CD4-positive, alpha-beta T cell treated with Interferon gamma for 1 hour (primary cell): ENCODE measurements at regions not wholly inside any gene's neighbourhood (a gene's known extent, or its start where the extent isn't known, plus 50 kb on each side); places are given as distances from the start of the nearest gene placed in this dataset.
"Not testable (repeated sequence)": the region's sequence is repeated elsewhere in the genome, so short reads cannot be mapped to it uniquely, and the experiment has no call there.

Source experiments
- DNase-seq: peaks from one replicate; pipeline ENCODE4 v3.0.0-alpha.2; 2020

DNA sequence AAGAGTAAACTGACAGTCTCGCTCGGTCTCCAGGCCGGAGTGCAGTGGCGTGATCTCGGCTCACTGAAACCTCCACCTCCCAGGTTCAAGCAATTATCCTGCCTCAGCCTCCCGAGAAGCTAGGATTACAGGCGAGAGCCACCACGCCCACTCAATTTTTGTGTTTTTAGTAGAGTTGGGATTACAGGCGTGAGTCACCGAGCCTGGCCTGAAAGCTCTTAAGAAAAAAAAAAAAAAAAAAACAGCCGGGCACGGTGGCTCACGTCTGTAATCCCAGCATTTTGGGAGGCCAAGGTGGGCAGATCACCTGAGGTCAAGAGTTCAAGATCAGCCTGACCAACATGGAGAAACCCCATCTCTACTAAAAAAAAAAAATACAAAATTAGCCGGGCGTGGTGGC lies 55.3 kb upstream of the THOC2 start:
- DNase-seq: not testable (repeated sequence)

DNA sequence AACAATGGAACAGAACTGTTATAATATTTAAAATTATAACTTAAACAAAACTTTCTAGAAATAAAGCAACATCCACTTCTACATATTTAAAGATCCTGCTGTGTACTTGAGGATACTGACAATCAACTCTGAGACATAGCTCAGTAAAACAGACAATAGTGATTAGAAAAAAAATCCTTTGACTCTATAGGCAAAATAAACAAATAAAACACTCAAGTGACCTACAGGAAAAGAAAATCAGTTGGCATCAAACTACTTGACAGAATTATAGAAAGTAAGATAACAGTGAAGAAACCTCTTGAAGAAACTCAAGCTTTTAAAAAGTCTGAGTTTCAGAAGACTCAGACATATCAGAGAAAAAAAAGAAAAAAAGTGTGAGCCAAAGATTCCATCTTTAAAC lies 55.9 kb upstream of the THOC2 start:
- no peak for DNase-seq

DNA sequence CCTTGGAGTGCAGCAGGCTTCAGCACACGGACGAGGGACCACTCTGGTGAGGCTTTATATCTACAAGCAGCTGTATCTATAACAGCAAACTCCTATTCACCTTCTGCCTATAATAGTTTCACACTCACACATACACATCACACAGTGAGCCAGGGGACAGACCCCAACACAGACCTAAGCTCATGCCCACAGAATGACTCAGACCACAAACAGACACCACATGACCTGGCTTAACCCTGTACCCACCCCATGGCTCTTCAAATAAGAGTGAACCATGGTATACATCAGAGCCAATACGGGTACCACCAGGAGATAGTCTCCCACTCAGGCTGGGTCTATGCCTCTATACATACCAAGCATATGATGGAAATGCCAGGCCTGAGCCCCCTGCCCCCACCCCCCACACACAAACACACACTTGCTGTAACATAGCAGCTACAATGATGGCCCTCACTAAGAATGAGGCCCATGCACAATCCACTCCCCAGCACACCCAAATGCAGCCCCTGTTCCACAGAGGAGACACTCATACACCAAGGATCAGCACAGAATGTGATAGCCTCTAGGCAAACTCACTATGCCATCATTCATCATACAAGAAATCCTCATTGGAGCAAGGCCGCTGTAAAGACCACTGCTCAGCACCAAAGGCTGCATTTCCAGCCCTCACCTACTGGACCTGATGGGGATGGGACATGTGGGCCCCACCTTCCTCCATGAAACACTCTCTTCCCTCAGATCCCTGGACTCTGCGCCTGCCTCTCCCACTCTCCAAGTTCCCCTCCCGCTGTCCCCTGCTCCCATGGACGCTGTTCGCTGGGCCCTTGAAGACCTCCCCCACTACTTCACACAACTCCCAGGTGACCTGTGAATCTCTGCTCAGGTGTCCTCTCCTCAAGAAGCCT lies 62.1 kb upstream of the XIAP start:
- DNase-seq: no peak

DNA sequence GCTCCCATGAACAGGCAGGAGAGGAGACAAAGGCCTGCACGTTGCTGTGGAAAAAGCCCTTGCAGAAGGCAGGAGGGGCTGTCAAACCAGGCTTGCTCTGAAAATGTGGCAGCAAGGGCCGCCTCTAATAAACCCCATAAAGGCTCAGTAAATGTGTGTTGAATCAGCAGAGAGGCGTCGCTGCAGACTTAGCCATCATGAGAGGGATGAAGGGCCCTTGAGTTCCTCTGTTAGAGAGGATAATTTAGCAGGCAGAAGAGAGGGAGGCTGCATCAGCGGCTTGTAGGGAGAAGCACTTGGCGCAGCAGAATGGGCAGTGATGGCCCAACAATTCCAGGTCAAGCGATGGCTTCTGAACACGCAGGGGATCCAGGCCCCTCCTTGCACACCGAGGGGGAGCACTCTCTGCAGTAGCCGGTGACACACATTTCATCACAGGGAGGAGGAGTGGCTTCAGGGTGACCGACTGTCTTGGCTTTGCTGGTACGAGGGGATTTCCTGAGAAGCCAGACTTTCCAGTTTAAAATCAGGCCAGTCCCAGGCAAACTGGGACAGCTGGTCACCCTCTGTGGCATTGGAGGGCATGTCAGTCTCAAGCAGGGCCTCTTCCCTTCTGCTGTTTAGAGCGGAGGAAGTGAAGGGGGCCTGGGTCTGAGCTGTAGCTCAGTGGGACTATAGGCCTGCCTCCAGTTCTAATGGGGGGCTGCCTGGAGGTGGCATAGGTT lies 61.0 kb upstream of the XIAP start:
- DNase-seq: not testable (repeated sequence)

DNA sequence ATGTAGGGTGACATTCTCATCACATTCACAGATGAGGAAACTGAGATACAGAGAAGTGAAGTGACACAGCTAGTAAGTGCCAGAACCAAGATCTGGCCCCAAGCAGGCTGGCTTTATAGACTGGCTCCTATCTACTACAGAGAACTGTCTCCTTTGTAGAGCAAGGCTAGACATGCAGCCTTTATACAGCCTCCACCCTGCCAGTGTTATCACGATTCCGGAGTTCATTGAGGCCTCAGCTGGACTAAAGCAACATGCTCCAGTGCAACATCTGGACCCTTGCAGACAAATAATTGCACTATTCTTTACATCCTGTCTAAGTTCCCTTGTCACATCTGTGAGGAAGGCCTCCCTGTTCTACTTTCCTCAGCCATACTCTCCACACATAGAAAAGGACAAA lies 58.0 kb upstream of the XIAP start:
- no peak for DNase-seq

DNA sequence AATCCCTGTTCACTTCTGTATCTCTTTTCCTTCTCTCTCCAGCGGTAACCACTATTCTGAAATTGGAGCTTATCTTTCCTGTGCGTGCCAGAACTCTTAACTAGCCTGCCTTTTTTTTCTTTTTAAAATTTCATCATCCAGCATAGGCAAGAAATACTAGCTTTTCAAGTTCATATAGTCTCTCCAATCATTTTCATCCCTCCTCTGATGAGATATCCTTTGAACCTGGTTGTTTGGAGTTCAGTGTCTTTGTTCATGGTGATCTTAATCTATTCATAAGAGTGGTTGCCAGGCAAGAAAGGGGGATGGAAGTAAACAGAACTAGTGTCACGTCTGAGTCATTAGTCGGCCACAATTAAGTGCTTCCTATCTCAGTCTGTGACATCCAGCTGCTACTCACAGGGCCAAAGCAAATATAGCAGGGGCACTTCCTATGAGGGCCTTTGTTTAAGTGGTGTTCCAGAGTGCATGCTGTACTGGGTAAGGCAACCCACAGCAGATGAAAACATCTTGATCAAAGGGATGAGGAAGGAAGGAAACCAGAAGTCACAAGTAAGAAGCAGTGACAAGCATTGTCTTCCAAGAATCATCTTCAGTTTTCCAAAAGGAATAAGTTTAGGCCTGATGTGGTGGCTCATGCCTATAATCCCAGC lies 56.4 kb upstream of the XIAP start:
- DNase-seq: peak; percentile 23

DNA sequence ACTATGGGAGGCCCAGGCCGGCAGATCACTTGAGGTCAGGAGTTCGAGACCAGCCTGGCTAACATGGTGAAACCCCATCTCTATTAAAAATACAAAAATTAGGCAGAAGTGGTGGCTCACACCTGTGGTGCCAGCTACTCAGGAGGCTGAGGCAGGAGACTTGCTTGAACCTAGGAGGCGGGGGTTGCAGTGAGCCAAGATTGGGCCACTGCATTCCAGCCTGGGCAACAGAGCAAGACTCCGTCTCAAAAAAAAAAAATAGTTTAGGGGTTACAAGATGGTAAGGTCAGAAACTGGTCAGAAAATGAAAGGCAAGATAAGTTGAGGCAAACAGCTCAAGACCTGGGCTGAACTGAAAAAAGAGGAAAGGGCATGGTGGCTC lies 55.9 kb upstream of the XIAP start:
- not testable (repeated sequence) for DNase-seq

DNA sequence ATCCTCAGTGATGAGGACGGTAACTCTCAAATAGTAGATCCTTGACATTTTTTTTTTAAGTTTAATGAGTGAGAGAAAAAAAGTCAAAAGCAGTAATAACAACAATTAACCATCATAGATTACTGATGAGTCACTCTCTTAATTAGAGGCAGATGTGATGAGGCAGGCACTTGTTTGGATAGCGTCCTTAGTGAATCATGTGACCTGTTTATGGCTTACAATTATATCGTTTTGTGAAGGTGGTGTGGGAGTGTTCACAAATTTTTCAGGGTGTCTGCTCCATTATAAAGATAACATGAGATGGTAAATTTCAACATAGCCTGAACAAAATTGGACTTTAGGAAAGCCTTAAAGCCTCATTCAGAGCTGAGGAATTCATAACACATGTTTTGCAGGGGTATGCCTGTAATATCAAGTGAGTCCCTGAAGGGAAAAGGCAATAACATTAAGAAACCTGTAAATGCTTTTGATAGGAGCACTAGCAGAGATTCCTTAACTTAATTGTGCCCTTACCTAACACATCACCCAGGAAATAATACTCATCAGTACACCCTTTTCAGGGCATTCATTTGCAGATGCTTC lies 51.9 kb upstream of the XIAP start:
- DNase-seq: no peak

DNA sequence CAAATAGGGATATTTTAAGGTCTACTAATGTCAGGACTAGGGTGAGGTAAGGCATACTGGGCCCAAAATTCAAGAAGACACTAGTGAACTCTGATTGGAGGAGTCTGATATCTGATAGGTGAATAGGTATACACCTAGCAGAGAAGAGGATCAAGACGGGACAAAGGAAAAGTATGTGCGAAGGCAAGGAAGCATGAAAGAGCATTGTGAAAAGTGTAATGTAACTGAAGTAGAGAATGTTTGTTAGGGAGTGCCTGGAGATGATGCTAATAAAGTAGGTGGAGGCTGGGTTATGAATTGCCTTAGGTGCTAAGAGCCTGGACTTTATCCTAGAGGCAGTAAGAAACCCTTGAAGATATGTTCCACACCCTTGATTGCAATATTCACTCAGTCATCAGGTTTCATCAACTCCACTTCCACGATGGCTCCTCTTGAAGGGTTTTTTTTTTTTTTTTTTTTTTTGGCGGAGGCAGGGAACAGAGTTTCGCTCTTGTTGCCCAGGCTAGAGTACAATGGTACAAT lies 49.9 kb upstream of the XIAP start:
- DNase-seq: no peak
